COR-L47 (cell line): ENCODE measurements at regions not wholly inside any gene's neighbourhood (a gene's known extent, or its start where the extent isn't known, plus 50 kb on each side); places are given as distances from the start of the nearest gene placed in this dataset.
"Not testable (repeated sequence)": the region's sequence is repeated elsewhere in the genome, so short reads cannot be mapped to it uniquely, and the experiment has no call there.

Experiments
- DNase-seq: peaks from one replicate; lab custom pipeline; 2025; lab: John Stamatoyannopoulos, UW

- no peak for DNase-seq
These were observed 188.9 kb upstream of the KIF2B start for GRCh38 chr17:53633856-53634255.

GRCh38 chr17:53631486-53631885 is 191.2 kb upstream of the KIF2B start:
- no peak for DNase-seq

DNA sequence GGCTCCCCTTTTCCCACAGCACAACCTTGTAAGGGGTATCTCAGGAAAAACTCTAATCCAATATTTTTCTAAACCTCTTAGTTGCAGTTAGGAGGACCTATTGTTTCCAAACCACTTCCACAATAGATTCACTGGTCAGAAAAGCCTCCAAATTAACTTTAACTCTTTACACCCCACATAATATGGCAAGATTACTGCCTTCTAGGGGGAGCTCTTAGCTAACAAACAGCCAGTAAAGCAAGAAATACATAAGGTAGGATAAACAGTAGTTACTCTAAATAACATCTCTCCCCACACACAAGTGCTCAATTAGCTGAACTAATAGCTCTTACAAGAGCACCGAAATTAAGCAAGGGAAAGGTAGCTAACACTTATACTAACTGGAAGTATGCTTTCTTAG is 192.1 kb upstream of the KIF2B start:
- DNase-seq = no peak

DNA sequence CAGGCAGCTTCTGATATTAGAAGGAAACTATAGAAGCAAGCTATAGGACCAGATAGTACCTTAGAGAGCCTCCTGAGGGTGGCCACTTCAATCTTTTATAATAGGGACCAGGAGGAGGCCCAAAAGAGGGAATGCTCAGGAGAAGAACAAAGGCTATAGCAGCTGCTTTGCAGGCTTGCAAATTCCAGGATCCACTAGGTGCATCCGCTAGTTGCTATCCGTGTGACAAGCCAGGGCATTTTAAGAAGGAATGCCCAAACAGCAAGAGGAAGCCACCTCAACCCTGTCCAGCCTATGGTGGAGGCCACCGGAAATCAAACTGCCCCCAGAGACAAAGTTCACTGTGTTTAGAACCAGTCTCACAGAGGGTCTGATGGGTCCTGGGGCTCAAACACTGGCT is 192.6 kb upstream of the KIF2B start:
- DNase-seq = no peak

GRCh38 chr17:53629188-53629587 is 193.5 kb upstream of the KIF2B start:
- no peak for DNase-seq

DNA sequence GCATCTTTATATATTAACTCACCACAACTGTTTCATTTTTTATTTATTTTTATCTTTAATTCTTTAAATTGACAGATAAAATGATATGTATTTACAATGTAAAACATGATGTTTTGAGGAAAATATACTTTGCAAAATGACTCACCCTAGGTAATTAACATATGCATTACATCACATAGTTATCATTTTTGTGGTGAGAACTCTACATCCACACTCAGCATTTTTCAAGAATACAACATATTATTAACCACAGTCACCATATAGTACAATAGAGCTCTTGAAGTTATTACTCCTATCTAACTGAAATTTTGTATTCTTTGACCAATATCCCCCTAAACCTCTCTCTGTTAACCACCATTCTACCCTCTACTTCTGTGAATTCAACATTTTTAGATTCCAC is 194.7 kb upstream of the KIF2B start:
- DNase-seq = no peak

DNA sequence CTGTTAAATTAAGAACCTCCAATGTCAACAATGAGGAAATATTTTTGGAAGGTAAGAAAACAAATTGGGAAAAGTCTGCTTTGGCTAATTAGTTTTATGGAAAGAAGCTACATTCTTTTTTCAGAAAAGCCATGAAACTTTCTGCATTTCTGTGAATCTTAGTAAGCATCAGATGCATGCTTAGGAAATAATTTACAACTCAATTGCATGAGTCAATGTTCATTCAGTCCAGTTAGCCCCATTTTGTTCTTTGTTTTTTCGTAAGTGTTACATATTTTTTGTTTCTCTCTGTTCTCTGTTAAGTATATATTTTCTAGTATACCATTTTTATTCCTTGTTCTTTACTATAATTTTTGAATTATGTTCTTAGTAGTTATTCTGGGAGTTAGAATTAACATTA is 195.2 kb upstream of the KIF2B start:
- DNase-seq = no peak

DNA sequence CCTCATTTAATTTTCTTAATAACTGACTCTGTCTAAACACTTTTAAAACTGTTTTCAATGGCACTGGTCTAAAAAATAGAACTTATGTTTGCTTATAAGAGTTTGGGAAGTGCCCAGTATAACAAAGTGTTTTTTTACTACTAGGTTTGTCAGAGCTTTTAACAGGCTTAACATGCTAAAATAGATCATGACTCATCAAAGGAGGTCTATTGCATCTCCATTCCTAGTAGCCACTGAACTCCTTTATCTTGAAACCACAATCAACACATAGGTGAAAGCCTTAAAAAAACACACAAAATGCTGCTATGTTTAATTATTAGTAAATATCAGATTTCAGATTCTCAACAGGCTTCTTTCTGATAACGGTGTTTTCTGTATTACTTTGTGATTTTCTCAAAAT is 196.4 kb upstream of the KIF2B start:
- no peak for DNase-seq

GRCh38 chr17:53619025-53619424 is 203.7 kb upstream of the KIF2B start:
- DNase-seq = no peak

DNA sequence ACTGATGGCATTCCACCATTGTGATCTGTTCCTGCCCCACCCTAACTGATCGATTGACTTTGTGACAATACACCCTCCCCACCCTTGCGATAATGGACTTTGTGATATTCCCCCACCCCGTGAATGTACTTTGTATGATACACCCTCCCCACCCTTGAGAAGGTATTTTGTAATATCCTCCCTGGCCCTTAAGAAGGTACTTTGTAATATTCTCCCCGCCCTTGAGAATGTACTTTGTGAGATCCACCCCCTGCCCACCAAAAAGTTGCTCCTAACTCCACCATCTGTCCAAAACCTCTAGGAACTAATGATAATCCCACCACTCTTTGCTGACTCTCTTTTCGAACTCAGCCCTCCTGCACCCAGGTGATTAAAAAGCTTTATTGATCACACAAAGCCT is 214.5 kb upstream of the KIF2B start:
- not testable (repeated sequence) for DNase-seq

DNA sequence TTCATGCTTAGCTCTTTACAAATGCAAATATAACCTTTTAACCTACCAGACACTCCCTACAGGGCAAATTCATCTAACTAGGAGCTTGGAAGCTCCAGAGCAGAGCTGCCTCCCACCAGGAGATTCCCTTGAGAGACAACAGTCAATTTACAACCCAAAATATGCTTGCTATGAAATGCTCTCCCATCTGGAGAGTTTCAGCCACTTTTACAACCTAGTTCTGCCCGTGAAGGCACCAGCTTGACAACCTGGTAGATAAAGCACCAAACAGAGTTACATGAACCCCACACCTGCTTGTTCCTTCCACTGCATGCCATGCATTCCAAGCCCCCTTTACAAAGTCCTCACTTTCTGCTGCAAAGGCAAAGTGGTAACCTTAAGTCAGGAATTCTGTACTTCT is 215.3 kb upstream of the KIF2B start:
- DNase-seq = no peak

DNA sequence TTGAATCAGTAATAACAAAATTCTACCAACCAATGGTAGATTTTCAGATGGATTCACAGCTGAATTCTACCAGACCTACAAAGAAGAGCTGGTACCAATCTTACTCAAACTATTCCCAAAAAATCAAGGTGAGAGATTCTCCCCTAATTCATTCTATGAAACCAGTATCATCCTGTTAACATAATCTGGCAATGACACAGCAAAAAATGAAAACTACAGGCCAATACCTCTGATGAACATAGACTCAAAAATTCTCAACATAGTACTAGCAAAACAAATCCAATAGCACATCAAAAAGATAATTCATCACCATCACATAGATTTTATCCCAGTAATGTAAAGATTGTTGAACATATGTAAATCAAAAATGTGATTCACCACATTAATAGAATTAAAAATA is 234.4 kb upstream of the KIF2B start:
- DNase-seq = no peak

GRCh38 chr17:53574038-53574437 is 248.7 kb upstream of the KIF2B start:
- no peak for DNase-seq

- DNase-seq = no peak
These were observed 251.4 kb upstream of the KIF2B start for GRCh38 chr17:53571342-53571741.

GRCh38 chr17:53570731-53571130 is 252.0 kb upstream of the KIF2B start:
- no peak for DNase-seq

GRCh38 chr17:53560953-53561352 is 261.8 kb upstream of the KIF2B start:
- DNase-seq = no peak

DNA sequence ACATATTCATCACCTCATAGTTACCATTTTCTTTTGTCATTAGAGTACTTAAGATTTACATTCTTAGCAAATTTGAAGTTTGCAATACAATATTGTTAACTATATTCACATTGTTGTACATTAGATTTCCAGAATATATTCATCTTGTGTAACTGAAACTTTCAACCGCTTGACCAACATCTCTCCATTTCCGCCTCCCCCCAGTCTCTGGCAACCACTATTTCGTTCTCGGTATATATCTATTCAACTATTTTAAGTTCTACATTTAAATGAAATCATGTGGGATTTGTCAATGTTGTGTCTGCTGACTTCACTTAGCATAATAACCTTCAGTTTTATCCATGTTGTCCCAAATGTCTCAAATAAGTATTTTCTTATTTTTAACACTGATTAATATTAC is 274.5 kb upstream of the KIF2B start:
- DNase-seq = no peak

DNA sequence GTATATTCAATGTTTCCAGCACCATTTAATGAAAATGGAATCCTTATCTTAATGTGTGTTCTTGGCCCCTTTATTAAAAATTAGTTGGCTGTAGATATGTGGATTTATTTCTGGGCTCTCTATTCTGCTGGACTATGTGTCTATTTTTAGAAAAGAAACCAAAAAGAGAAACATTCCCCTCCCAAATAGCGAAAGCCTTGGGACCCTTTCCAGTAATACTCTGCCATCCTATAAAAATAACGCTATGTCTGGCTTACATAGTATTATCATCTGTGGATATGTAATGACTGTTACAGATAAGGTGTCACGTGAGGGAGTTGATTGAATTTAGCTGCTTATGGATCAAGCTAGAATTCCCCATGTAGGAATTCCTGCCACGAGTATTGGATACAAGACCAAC is 279.3 kb upstream of the KIF2B start:
- no peak for DNase-seq

DNA sequence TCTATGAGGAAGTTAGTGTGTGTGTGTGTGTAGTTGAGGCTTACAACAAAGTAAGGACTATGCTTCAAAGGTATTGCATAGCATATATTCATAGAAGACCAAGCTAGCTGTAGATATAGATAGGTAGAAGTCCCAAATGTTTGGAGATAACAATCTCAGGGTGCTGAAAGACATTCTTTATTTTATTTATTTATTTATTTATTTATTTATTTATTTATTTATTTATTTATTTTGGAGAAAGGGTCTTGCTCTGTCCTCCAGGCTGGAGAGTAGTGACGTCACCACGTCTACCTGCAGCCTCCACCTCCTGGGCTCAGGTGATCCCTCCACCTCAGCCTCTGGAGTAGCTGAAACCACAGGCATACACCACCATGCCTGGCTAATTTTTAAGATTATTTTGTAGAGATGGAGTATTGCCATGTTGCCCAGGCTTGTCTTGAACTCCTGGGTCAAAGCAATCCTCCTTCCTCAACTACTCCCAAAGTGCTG is 284.6 kb upstream of the KIF2B start:
- no peak for DNase-seq

DNA sequence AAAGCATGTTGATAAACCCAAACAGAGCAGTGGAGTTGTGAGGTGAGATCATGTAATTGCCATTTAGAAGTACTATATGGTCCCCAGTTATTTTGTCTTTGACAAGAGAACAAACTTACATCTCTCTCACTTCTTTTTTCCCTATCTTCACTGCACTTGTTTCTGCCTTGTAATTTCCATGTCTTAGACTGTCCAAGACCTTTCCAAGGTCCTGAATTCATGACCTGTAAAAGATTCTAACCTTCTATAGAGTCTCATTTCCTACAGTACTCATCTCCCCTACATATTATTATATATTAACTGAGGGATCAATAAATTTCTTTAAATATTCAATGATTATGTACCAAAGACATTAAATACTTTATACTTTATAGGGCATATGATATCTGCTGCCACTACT is 295.3 kb upstream of the KIF2B start:
- no peak for DNase-seq

DNA sequence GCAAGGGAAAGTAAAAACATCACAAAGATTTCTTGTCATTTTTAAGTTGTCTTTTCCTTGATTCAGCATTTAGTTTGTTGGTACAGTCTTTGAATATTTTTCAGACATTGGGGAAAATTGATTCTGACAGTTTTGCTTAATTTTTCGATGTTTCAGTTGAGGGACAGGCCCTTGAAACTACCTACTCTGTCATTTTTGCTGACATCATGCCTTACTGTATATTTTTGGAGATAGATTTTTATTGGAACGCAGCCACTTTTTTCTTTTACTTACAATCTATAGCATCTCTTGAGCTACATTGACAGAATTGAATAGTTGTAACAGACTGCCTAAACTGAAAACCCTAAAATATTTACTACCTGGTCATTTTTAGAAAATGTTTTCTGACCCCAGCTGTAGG is 297.1 kb upstream of the KIF2B start:
- DNase-seq = no peak

GRCh38 chr17:53516636-53517035 is 306.1 kb upstream of the KIF2B start:
- DNase-seq = no peak

- DNase-seq = no peak
These were observed 323.4 kb upstream of the KIF2B start for GRCh38 chr17:53499277-53499676.

GRCh38 chr17:53496356-53496755 is 326.4 kb upstream of the KIF2B start:
- DNase-seq = no peak

- DNase-seq = no peak
These were observed 330.2 kb upstream of the KIF2B start for GRCh38 chr17:53492532-53492931.
